DMS114 treated with DMSO at 0.1 percent for 48 hours (cell line): ENCODE measurements at regions not wholly inside any gene's neighbourhood (a gene's known extent, or its start where the extent isn't known, plus 50 kb on each side); places are given as distances from the start of the nearest gene placed in this dataset.

Experiments
- DNase-seq: peaks from one replicate; lab custom pipeline; 2025; ENCODE audit not compliant: unreplicated experiment; lab: John Stamatoyannopoulos, UW

- no peak for DNase-seq
Observed at GRCh38 chr16:55041540-55042234, 111.0 kb downstream of the IRX5 start.

- DNase-seq, result no peak
Observed at GRCh38 chr16:55042556-55043432, 112.1 kb downstream of the IRX5 start.

- DNase-seq, result no peak
Observed at GRCh38 chr16:55043499-55043898, 112.8 kb downstream of the IRX5 start.

DNA sequence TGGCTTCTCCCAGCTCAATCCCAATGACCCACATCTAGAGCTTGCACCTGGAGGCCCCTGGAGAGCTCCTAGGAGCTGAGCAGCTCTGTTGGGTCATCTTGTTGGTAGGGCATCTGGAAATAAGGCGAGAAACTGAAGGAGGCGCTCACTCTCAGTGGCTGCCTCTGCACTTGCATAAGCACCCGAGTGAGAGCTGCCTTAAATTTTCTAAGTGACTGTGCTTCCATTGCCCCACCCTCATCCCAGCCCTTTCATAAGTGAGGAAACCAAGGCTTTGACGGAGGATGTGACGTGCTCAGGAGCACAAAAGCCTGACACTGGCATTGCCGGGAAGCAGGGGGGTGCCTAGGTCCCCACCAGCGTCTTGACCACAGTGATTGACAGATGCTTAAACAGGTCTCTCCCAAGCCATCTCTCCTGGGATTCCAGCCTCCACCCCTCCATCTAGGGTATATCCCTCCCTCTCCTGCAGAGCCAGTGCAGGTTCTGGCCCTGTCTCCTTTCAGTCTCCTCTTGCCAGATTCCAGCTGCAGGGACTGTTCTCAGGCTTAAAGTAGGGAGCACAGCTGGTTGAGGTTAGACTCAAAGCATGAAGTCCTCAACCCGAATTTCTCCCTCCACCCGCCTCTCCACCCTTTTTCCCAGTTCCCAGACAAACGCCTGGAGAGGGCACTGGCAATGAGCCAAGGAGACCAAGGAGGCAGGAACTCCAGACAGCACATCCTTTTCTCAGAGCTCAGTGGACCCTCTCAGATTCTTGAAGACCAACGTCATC lies 113.7 kb downstream of the IRX5 start:
- no peak for DNase-seq

DNA sequence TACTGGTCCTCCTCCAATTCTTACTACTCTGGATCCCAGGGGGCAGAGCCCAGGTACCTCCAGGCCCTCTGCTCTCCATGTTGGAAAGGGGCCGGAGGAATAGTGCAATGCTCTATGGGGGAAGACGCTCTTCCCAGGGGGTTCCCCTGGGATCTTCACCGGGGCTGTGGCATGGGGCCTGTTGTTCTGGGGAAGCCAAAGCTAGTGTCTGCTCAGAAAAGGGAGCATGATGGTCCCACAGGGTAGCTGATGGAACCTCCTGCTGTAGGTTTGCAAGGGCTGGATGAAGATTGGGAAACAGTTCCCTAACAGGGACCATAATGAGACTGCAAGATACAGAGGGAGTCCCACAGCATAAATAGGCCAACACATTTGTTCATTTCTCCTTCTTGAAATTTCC lies 114.7 kb downstream of the IRX5 start:
- DNase-seq, result no peak

DNA sequence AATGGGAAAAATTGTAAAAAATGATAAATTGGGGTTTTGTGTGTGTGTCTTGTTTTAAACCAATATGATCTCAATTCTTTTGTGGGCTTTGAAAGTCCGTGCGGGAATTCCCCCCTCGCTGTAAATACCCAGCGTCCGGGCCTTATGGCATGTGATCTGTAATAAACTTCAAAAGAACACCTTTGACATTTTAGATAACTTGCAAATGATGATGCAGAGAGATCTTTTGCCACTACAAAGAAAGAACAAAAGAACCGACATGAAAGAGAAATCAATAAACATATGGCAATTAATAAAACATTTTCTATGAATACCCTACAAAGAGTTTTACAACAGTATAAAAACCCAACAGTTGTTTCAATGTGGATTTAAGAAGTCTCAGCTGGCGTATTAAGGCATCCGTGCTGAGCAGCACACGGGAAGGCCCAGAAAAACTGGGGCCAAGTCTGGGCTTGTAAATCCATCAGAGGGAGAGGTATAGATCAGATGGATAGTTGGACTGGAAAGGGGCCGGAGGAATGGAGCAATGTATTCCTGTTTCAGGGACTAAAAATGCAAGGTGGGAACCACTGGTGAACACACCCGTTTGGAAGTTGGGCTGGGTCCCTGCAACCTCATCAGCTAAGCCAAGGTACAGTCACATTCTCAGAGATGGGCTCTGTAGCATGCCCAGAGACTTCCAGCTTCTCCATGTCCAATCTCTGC lies 115.2 kb downstream of the IRX5 start:
- no peak for DNase-seq

GRCh38 chr16:55046513-55046912 lies 115.8 kb downstream of the IRX5 start:
- no peak for DNase-seq

DNA sequence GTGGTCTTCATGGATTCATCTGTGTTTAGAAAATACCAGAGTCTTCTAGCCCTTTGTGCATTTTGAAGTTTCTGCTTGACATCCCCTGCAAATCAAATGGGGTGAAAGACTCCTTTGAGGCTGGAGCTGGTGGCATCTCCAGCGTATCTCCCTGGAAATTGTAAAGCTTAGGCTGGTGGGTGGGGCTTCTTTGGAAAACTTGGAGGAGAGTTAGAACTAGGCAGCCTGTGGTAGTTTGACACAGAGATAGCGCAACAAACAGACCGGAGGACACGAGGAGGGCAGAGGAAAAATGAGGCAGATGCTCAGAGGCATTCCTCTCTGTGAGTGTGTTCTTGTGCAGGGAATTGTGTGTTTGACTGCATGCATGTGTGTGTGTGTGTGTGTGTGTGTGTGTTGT lies 116.3 kb downstream of the IRX5 start:
- no peak for DNase-seq

DNA sequence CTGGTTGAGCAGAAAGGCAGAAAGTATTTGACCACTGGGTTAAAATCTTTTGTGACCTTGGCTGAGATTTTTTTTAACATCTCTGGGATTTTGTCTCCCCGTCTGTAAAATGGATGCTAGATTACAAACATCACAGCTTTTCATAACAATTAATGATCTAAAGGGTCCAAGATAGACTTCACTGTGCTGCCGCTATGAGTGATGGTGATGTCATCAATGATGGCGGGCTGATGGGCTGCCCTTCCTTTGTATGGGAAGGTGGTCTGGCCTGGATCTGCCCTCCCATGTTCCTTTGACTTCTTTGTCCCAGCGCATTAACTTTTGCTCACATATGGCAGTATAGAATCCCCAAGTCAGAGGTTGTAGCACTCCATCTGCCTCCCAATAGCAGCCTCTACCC lies 116.7 kb downstream of the IRX5 start:
- DNase-seq, result no peak

DNA sequence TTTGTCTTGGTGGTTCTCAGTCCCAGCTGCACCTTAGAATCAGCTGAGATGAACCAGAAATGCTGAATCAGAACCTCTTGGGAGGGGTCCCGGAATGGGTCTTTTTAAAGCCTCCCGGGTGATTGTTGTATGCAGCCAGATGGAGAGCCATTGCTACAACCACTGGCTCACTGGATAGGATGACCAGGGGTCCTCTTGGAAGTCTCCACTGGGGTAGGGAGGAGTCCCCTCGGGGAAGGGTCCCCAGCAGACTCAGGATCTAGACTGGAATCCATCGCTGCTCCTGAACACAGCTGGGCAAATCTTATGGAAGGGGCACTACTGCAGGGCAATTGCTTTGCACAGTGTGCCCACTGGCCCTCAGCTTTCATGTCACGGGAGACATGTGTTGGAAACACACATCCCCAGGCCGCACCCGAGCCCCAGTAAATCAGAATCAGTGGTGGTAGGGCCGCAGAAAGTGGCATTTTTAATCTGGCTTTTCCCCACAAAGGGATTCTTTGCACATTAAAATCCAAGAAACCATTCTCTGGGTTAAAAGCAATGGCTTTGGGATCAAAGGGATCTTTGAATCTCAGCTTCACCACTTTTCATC lies 117.3 kb downstream of the IRX5 start:
- no peak for DNase-seq

- no peak for DNase-seq
Observed at GRCh38 chr16:55048745-55049144, 118.1 kb downstream of the IRX5 start.

GRCh38 chr16:55051571-55052347 lies 121.1 kb downstream of the IRX5 start:
- DNase-seq, result no peak

GRCh38 chr16:55052348-55052734 lies 121.7 kb downstream of the IRX5 start:
- no peak for DNase-seq

DNA sequence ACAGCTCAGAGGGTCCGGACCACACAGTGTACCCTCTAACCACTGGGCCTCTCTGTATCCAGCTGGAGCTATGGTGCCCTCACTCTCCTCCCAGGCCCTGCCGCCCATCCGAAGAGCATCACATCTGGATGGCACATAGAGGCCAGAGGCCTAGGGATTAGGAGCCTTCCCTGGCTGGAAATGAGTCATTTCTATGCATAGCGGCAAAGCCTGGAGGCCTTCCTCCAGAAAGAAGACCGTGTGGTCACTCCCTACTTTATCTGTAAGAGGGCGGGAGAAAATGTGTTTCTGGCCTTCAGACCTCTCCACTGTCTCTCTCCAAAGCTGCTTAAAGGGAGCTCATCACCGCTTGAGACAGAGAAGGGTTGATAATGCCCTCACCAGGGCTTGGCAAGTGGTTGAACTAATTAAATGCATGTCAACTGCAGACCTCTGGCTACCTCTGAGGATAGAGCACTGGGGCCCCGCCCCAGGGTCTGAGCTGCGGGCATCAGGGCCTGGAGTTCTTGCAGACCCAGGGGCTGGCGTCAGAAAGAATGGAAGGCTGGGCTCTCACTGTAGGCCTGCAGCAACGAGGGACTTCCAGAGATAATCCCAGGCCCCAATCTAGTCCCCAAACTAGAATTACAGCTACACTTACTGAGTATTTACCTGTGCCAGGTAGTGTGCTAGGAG lies 122.2 kb downstream of the IRX5 start:
- no peak for DNase-seq

- no peak for DNase-seq
Observed at GRCh38 chr16:55055262-55055661, 124.6 kb downstream of the IRX5 start.

DNA sequence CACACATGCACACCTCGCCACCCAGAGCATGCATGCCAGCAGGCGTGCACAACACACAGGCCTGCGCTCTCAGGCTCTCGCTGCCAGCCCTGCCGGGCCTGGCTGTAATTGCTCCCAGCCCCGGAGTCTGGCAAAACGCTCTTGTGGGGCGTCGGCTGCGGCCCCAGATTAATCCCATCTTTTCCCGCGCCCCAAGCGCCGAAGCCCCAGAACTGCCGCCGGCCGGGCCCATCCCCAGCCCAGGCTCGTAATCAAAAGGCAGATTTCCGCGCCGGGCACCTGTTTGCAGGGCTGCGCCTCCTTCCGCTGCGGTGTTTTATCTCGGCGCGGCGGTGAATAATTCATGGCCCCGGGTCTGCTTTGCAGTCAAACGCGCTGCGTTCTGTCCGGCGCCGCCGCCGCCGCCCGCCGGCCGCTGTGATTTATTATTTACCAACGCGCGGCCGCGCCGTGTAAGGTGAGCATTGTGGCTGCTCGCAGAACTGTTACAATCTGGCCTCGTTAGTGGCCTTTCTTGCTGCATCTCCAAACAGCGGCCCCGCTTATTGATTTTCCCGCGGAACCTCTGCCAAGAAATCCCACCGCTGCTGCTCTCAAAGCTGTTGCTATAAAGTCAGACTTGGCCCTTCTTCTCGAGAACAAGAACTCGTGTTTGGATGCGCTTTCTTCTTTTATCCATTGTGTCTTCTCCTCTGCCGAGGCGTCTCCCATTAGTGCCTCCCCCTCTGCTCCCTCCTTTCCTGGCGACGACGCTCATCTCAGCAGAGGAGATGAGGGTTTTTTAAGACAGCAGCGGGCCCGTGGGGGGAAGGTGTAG lies 126.1 kb downstream of the IRX5 start:
- DNase-seq, result no peak

GRCh38 chr16:55057866-55058265 lies 127.2 kb downstream of the IRX5 start:
- no peak for DNase-seq

GRCh38 chr16:55058576-55058975 lies 127.9 kb downstream of the IRX5 start:
- DNase-seq, result no peak

DNA sequence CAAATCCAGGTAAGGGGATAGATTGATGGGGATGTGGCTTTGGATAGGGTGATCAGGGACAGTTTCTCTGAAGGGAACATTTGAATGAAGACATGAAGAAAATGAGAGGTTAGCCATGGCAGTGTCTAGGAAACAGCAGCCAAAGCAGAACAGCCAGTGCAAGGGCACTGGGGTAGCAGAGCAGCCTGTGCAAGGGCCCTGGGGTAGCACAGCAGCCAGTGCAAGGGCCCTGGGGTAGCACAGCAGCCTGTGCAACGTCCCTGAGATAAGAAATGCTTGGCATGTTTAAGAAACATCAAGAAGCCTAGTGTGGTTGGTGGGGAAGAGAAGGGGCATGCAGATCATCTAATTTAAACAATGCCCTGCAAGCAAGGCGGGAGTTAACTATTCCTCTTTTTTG lies 128.5 kb downstream of the IRX5 start:
- DNase-seq, result no peak
